ENCODE measurements at regions not wholly inside any gene's neighbourhood (a gene's known extent, or its start where the extent isn't known, plus 50 kb on each side); places are given as distances from the start of the nearest gene placed in this dataset.

GRCh38 chr11:31997955-31998354 lies 92.9 kb upstream of the RCN1 start:
- no peak for DNase-seq

- no peak for DNase-seq
Observed at GRCh38 chr11:31996159-31996881, 94.6 kb upstream of the RCN1 start.

- DNase-seq, result no peak
Observed at GRCh38 chr11:31995525-31996094, 95.3 kb upstream of the RCN1 start.

GRCh38 chr11:31995032-31995431 lies 95.8 kb upstream of the RCN1 start:
- DNase-seq, result no peak

GRCh38 chr11:31987118-31988005 lies 103.5 kb upstream of the RCN1 start:
- no peak for DNase-seq

- DNase-seq, result no peak
Observed at GRCh38 chr11:31986201-31986889, 104.5 kb upstream of the RCN1 start.

GRCh38 chr11:31981457-31981856 lies 109.4 kb upstream of the RCN1 start:
- DNase-seq, result no peak

GRCh38 chr11:31977343-31977742 lies 113.5 kb upstream of the RCN1 start:
- no peak for DNase-seq

- no peak for DNase-seq
Observed at GRCh38 chr11:31974366-31975136, 116.3 kb upstream of the RCN1 start.

- DNase-seq, result no peak
Observed at GRCh38 chr11:31973172-31973571, 117.7 kb upstream of the RCN1 start.

GRCh38 chr11:31972623-31973022 lies 118.3 kb upstream of the RCN1 start:
- DNase-seq, result no peak

- no peak for DNase-seq
Observed at GRCh38 chr11:31969359-31969702, 121.5 kb upstream of the RCN1 start.

- no peak for DNase-seq
Observed at GRCh38 chr11:31968461-31969358, 122.2 kb upstream of the RCN1 start.

- DNase-seq, result no peak
Observed at GRCh38 chr11:31967404-31968130, 123.3 kb upstream of the RCN1 start.

- no peak for DNase-seq
Observed at GRCh38 chr11:31966846-31967245, 124.0 kb upstream of the RCN1 start.

GRCh38 chr11:31964181-31964580 lies 126.7 kb upstream of the RCN1 start:
- no peak for DNase-seq

- DNase-seq, result no peak
Observed at GRCh38 chr11:31960126-31960525, 130.7 kb upstream of the RCN1 start.

- DNase-seq, result no peak
Observed at GRCh38 chr11:31959716-31960115, 131.2 kb upstream of the RCN1 start.

- DNase-seq, result peak; percentile 25 to 28
Observed at GRCh38 chr11:31958076-31958735, 132.7 kb upstream of the RCN1 start.

- no peak for DNase-seq
Observed at GRCh38 chr11:31957674-31958073, 133.2 kb upstream of the RCN1 start.
